SK-N-SH (cell line): ENCODE measurements at regions not wholly inside any gene's neighbourhood (a gene's known extent, or its start where the extent isn't known, plus 50 kb on each side); places are given as distances from the start of the nearest gene placed in this dataset.

Experiments used
- CTCF ChIA-PET: fragments of 300-600, 350-600 bp; formaldehyde crosslinking; extraction: SDS; loops from one replicate; lab custom pipeline; 2021; lab: Yijun Ruan, JAX
- POLR2A ChIA-PET: fragments of 350-600 bp; sonication (Branson Sonifier 250); formaldehyde crosslinking; extraction: SDS; loops from one replicate; lab custom pipeline; 2020; ENCODE audit warnings: antibody characterized with exemption, inconsistent platforms; lab: Yijun Ruan, JAX
- DNase-seq: peaks from one replicate; pipeline ENCODE4 v3.0.0; 2012
- H2AFZ ChIP-seq: fragments of 200-600 bp; sonication (generic); 2 replicates; pipeline ENCODE4 v1.8.1; 2016; ENCODE audit warnings: antibody characterized with exemption, mild to moderate bottlenecking, low read depth
- H3F3A ChIP-seq: fragments of 200-600 bp; sonication (generic); replicated peaks from 2 replicates; pipeline ENCODE3; 2016; ENCODE audit warnings: antibody characterized with exemption, mild to moderate bottlenecking; ENCODE audit not compliant: insufficient read depth
- H3K27ac ChIP-seq, 2 experiments: fragments of 200-500 bp in 1 of 2; fragments of 200-600 bp in 1 of 2; sonication (Bioruptor generic) in 1 of 2; sonication (generic), shearing (Covaris generic) in 1 of 2; 2 replicates each; pipeline versions ENCODE4 v1.5.1 to v1.6.1; 2014 to 2016; ENCODE audit warnings: low read depth in 2 of 2, inconsistent platforms in 1 of 2, low read length in 1 of 2, mild to moderate bottlenecking in 1 of 2, mixed read lengths in 1 of 2
- H3K27me3 ChIP-seq: fragments of 200-600 bp; sonication (generic), shearing (Covaris generic); 2 replicates; pipeline ENCODE4 v1.6.1; 2016; ENCODE audit warnings: mixed run types; ENCODE audit not compliant: insufficient read depth
- H3K36me3 ChIP-seq, 2 experiments: fragments of 200-500 bp in 1 of 2; fragments of 200-600 bp in 1 of 2; sonication (Bioruptor generic) in 1 of 2; sonication (generic) in 1 of 2; replicated peaks in 1 of 2; 2 replicates each; pipeline versions ENCODE3 to v1.5.1; 2014 to 2016; ENCODE audit warnings: low read length in 1 of 2, mild to moderate bottlenecking in 1 of 2; ENCODE audit not compliant: insufficient read depth in 2 of 2, control insufficient read depth in 1 of 2
- H3K4me1 ChIP-seq, 2 experiments: fragments of 200-500 bp in 1 of 2; fragments of 200-600 bp in 1 of 2; sonication (Bioruptor generic) in 1 of 2; sonication (generic), shearing (Covaris generic) in 1 of 2; 2 replicates each; pipeline versions ENCODE4 v1.5.1 to v1.6.1; 2014 to 2016; ENCODE audit warnings: low read depth in 1 of 2, low read length in 1 of 2, mixed run types in 1 of 2; ENCODE audit not compliant: insufficient read depth in 2 of 2, control insufficient read depth in 1 of 2
- H3K4me2 ChIP-seq: fragments of 200-600 bp; sonication (generic), shearing (Covaris generic); 2 replicates; pipeline ENCODE4 v1.6.1; 2017; ENCODE audit warnings: mixed run types
- H3K4me3 ChIP-seq, 2 experiments: fragments of 200-500 bp in 1 of 2; fragments of 200-600 bp in 1 of 2; sonication (Bioruptor generic) in 1 of 2; sonication (generic), shearing (Covaris generic) in 1 of 2; 2 replicates each; pipeline versions ENCODE4 v1.5.1 to v1.8.1; 2014 to 2016; ENCODE audit warnings: low read depth in 2 of 2, inconsistent platforms in 1 of 2, low read length in 1 of 2, mild to moderate bottlenecking in 1 of 2, mixed read lengths in 1 of 2, moderate library complexity in 1 of 2
- H3K79me2 ChIP-seq: fragments of 200-600 bp; sonication (generic); 2 replicates; pipeline ENCODE4 v1.8.1; 2017; ENCODE audit warnings: mild to moderate bottlenecking; ENCODE audit not compliant: insufficient read depth
- H3K9ac ChIP-seq: fragments of 200-600 bp; sonication (generic); 2 replicates; pipeline ENCODE4 v1.6.1; 2017; ENCODE audit warnings: mixed run types
- H3K9me2 ChIP-seq: fragments of 200-600 bp; sonication (generic); 2 replicates; pipeline ENCODE4 v1.6.1; 2017; ENCODE audit warnings: mixed run types
- H3K9me3 ChIP-seq: fragments of 200-600 bp; sonication (generic); 2 replicates; pipeline ENCODE4 v1.6.1; 2017; ENCODE audit warnings: mixed run types, mild to moderate bottlenecking, moderate library complexity
- H4K20me1 ChIP-seq: fragments of 200-600 bp; sonication (generic); 2 replicates; pipeline ENCODE4 v1.6.1; 2017; ENCODE audit warnings: mild to moderate bottlenecking, mixed run types; ENCODE audit not compliant: insufficient read depth
- ELF1 ChIP-seq: IDR thresholded peaks from 2 replicates; pipeline ENCODE4 v1.4.0; 2012
- MEF2A ChIP-seq: IDR thresholded peaks from 2 replicates; pipeline ENCODE4 v1.4.0; 2012; ENCODE audit warnings: low read depth, borderline replicate concordance
- NRF1 ChIP-seq: IDR thresholded peaks from 2 replicates; pipeline ENCODE4 v1.6.1; 2012; ENCODE audit warnings: low read depth, mild to moderate bottlenecking, low read length
- WGBS: methylation state at CpG from one replicate; pipeline ENCODE4 v1.1.6; 2017; ENCODE audit warnings: low lambda C conversion rate; 5-methylcytosine and 5-hydroxymethylcytosine counted together
- TF ChIP-seq, protein P1 (sequence below): fragments of 150-350 bp; IDR thresholded peaks from 2 replicates; pipeline ENCODE4 v1.6.1; 2016; ENCODE audit warnings: mild to moderate bottlenecking, low read depth, low read length
- TF ChIP-seq, protein P2 (sequence below): IDR thresholded peaks from 2 replicates; pipeline ENCODE4 v1.4.0; 2012; ENCODE audit warnings: low read depth
- TF ChIP-seq, protein P3 (sequence below): IDR thresholded peaks from 2 replicates; pipeline ENCODE4 v1.4.0; 2012; ENCODE audit warnings: low read depth, borderline replicate concordance
- TF ChIP-seq, protein P4 (sequence below): IDR thresholded peaks from 2 replicates; pipeline ENCODE4; 2012
- TF ChIP-seq, protein P5 (sequence below): IDR thresholded peaks from 2 replicates; pipeline ENCODE4 v1.4.0; 2012; ENCODE audit warnings: low read depth, borderline replicate concordance

DNA sequence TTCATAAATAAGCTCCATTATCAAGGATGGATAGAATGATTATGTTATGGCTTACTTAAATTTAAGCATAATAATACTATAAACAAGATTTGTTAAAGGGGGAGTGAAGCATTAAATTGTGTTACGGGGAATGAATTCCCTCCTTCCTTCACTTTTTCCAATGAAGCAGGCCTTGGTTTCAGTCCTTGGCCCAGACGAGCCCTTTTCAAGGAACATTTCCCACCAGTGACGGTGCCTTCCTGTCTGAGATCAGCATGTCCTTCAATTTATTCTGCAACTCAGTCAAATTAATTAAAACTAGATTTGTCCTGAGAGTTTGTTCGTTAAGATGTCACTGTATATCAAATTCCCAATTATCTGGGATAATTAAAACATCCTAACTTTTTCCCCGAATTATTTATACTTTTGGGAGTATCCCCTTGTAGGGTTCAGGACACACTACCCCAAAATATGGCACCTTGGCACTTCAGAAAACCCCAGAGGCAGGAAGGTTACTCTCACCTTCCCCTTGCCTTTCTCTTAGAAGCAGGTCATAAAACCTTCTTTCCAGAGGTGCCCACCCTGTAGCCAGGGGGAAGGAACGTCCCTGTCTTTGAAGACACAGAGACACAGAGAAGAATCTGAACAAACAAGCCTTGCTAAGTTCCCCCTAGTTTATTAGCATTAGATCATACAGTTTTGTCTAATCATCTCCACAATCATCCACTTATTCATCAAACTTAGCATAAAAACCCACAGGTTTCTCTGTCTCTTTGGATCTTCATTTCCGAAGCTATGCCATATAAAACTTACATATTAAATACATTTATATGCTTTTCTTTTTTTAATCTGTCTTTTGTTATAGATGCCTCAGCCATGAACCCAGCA lies 86.2 kb upstream of the ARHGAP29 start:
- Histone ChIP-seq H3K4me3 (no peak overlapping the region), H3K4me2 (peak overlapping the region; percentile 65), H3K79me2 (no peaks in the 10 kb centered on the region), H3K27ac (peak overlapping the region; percentile 89 to 95), H3K36me3 (no peaks in the 10 kb centered on the region), H3F3A (peaks cover 31% of the 10 kb centered on the region), H3K27me3 (no peaks in the 10 kb centered on the region), H3K4me1 (peaks cover 30 to 50% of the 10 kb centered on the region in 2 experiments)
- CTCF ChIA-PET, result interaction anchor here (1.0 to 4.3 kb wide), 5 partner anchors 10 to 284 kb away, joined by 3 to 38 read pairs (median 5); partner anchors contain the start of gene ARHGAP29
- 78% methylated on average over 7 of the region's 7 CpGs for WGBS
- TF ChIP-seq NRF1, result no peak
- TF ChIP-seq, all 33 proteins: peak for 0
- Histone ChIP-seq H3K9ac (peak overlapping the region; percentile 31), H3K9me3 (no peaks in the 10 kb centered on the region), H3K9me2 (no peaks in the 10 kb centered on the region), H4K20me1 (no peaks in the 10 kb centered on the region), H2AFZ (0 out of 2 replicates have a peak overlapping the region, but pooled peaks have one; percentile 36)
- DNase-seq, result no peak
- POLR2A ChIA-PET, result no interaction called here

DNA sequence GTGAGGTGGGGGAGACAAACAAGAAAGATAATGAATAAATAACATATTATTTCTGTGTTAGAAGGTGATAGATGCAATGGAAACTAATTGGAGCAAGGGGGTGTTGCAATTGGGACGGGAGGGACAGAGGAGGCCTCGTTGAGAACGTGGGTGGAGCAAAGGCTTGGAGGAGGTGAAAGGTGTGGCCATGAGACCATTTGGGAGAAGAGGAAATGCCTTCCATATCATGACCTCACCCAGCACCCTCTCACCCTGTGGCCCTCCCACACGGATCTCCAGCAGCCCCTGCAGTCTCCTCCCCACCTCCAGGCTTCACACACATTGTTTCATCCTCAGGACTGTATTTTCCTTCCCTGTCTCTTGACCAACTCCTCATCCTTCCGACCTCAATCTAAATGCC lies 85.3 kb upstream of the ARHGAP29 start:
- H3K9me3 ChIP-seq, result no peaks in the 10 kb centered on the region
- ChIA-PET CTCF (interaction anchor here (1.0 to 4.3 kb wide), 5 partner anchors 11 to 297 kb away, joined by 3 to 38 read pairs (median 4); no protein-coding TSS in a partner anchor), POLR2A (no interaction called here)
- no peaks in the 10 kb centered on the region for H3K9me2 ChIP-seq
- H3F3A ChIP-seq, result peaks cover 31% of the 10 kb centered on the region
- H2AFZ ChIP-seq, result no peak overlapping the region
- H3K4me2 ChIP-seq, result no peak overlapping the region; the same call in 1 of the 2 replicates
- no peaks in the 10 kb centered on the region for H3K36me3 ChIP-seq
- 77% methylated on average over 5 of the region's 5 CpGs for WGBS
- no peak for DNase-seq
- peak overlapping the region in 1 of 2 experiments; percentile 95; a peak in 2 of 4 replicates for H3K27ac ChIP-seq
- TF ChIP-seq NRF1, result no peak
- TF ChIP-seq, protein P1, sequence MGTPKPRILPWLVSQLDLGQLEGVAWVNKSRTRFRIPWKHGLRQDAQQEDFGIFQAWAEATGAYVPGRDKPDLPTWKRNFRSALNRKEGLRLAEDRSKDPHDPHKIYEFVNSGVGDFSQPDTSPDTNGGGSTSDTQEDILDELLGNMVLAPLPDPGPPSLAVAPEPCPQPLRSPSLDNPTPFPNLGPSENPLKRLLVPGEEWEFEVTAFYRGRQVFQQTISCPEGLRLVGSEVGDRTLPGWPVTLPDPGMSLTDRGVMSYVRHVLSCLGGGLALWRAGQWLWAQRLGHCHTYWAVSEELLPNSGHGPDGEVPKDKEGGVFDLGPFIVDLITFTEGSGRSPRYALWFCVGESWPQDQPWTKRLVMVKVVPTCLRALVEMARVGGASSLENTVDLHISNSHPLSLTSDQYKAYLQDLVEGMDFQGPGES, result no peak
- TF ChIP-seq, protein P2, sequence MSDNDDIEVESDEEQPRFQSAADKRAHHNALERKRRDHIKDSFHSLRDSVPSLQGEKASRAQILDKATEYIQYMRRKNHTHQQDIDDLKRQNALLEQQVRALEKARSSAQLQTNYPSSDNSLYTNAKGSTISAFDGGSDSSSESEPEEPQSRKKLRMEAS, result no peak
- no peak for TF ChIP-seq ELF1
- TF ChIP-seq MEF2A, result no peak
- TF ChIP-seq, protein P3, sequence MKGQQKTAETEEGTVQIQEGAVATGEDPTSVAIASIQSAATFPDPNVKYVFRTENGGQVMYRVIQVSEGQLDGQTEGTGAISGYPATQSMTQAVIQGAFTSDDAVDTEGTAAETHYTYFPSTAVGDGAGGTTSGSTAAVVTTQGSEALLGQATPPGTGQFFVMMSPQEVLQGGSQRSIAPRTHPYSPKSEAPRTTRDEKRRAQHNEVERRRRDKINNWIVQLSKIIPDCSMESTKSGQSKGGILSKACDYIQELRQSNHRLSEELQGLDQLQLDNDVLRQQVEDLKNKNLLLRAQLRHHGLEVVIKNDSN, result no peak
- TF ChIP-seq, protein P4, sequence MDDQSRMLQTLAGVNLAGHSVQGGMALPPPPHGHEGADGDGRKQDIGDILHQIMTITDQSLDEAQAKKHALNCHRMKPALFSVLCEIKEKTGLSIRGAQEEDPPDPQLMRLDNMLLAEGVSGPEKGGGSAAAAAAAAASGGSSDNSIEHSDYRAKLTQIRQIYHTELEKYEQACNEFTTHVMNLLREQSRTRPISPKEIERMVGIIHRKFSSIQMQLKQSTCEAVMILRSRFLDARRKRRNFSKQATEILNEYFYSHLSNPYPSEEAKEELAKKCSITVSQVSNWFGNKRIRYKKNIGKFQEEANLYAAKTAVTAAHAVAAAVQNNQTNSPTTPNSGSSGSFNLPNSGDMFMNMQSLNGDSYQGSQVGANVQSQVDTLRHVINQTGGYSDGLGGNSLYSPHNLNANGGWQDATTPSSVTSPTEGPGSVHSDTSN, result no peak
- TF ChIP-seq, protein P5, sequence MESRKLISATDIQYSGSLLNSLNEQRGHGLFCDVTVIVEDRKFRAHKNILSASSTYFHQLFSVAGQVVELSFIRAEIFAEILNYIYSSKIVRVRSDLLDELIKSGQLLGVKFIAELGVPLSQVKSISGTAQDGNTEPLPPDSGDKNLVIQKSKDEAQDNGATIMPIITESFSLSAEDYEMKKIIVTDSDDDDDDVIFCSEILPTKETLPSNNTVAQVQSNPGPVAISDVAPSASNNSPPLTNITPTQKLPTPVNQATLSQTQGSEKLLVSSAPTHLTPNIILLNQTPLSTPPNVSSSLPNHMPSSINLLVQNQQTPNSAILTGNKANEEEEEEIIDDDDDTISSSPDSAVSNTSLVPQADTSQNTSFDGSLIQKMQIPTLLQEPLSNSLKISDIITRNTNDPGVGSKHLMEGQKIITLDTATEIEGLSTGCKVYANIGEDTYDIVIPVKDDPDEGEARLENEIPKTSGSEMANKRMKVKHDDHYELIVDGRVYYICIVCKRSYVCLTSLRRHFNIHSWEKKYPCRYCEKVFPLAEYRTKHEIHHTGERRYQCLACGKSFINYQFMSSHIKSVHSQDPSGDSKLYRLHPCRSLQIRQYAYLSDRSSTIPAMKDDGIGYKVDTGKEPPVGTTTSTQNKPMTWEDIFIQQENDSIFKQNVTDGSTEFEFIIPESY, result no peak
- H3K79me2 ChIP-seq, result no peaks in the 10 kb centered on the region
- H3K9ac ChIP-seq, result no peak overlapping the region
- no peak overlapping the region for H3K4me3 ChIP-seq
- no peaks in the 10 kb centered on the region for H4K20me1 ChIP-seq
- H3K4me1 ChIP-seq, result peaks cover 30 to 50% of the 10 kb centered on the region in 2 experiments
- H3K27me3 ChIP-seq, result no peaks in the 10 kb centered on the region
